Adrenal gland (tissue), 9 donors: ENCODE measurements at regions not wholly inside any gene's neighbourhood (a gene's known extent, or its start where the extent isn't known, plus 50 kb on each side); places are given as distances from the start of the nearest gene placed in this dataset.

Experiments used
- DNase-seq, 7 donors: peaks; one replicate each; pipeline ENCODE4 v3.0.0-alpha.2; 2019 to 2020
- H3K27ac ChIP-seq, 5 donors: fragments of 200-600 bp; sonication (generic) in 4 of 5; 1 replicate in 3 of 5; 2 replicates in 2 of 5; pipeline versions ENCODE4 v1.5.1 to v1.8.0; 2016 to 2020; ENCODE audit warnings: mild to moderate bottlenecking in 1 of 5
- H3K27me3 ChIP-seq: fragments of 200-600 bp; 2 replicates; pipeline ENCODE4 v1.8.0; 2021
- H3K36me3 ChIP-seq, 2 donors: fragments of 200-600 bp; replicated peaks in 1 of 2; 1 replicate in 1 of 2; 2 replicates in 1 of 2; pipeline versions ENCODE4 v1.5.1 to v1.8.0; 2018 to 2022
- H3K4me1 ChIP-seq, 2 donors: fragments of 200-600 bp; replicated peaks in 1 of 2; 1 replicate in 1 of 2; 2 replicates in 1 of 2; pipeline versions ENCODE4 v1.5.1 to v1.8.0; 2018 to 2021
- H3K4me3 ChIP-seq, 4 donors: fragments of 200-600 bp; sonication (generic) in 3 of 4; one replicate each; pipeline ENCODE4 v1.5.1; 2016 to 2018
- H3K9me3 ChIP-seq, 3 donors: fragments of 200-600 bp; sonication (generic) in 1 of 3; replicated peaks in 1 of 3; 1 replicate in 2 of 3; 2 replicates in 1 of 3; pipeline versions ENCODE4 v1.5.1 to v1.8.0; 2016 to 2021
- CTCF ChIP-seq, 6 experiments: fragments of 450-650 bp in 4 of 6; fragments of 200-600 bp in 2 of 6; sonication (generic) in 1 of 6; IDR thresholded peaks; 1 replicate in 5 of 6; 2 replicates in 1 of 6; pipeline versions ENCODE4 v1.5.1 to v1.8.0; 2016 to 2021; ENCODE audit warnings: antibody characterized with exemption in 6 of 6, mild to moderate bottlenecking in 2 of 6, moderate library complexity in 1 of 6
- POLR2A ChIP-seq, 2 donors: fragments of 450-650 bp; IDR thresholded peaks; one replicate each; pipeline ENCODE4 v1.6.1; 2017; ENCODE audit warnings: antibody characterized with exemption in 2 of 2, mild to moderate bottlenecking in 2 of 2, moderate library complexity in 1 of 2
- WGBS, 4 donors: extraction: QIAGEN DNeasy Blood & Tissue Kit in 2 of 4; methylation state at CpG; one replicate each; pipeline versions ENCODE4 v1.1.5 to v1.1.7; 2013 to 2017; 5-methylcytosine and 5-hydroxymethylcytosine counted together
- intact Hi-C, 2 donors: fragments of 100-400 bp; cut with DNase I; formaldehyde crosslinking; loops; one replicate each; pipeline versions ENCODE4 v1.14.1 to v1.15.0; 2022 to 2023
- donor health status: healthy with polysubstance abuse.
- donor health status: Bipolar disorder and iron deficiency.
- donor health status: DM: yes; HTN: yes; CAD: no.
- donor health status: DM: no; HTN: no; CAD: no.
- donor health status: DM: no; HTN: no; CAD: no.

- H3K4me1 ChIP-seq: no peaks in the 10 kb centered on the region
- no peak overlapping the region for H3K4me3 ChIP-seq
- H3K27me3 ChIP-seq: no peaks in the 10 kb centered on the region
- no peaks in the 10 kb centered on the region for H3K9me3 ChIP-seq
- H3K27ac ChIP-seq: no peak overlapping the region
- no peak for DNase-seq
- intact Hi-C loops: no loop called here
- TF ChIP-seq POLR2A (IDR thresholded peaks at IDR 0.05) (no peak), CTCF (IDR thresholded peaks at IDR 0.05) (no peak)
- 92 to 95% (median 94%) methylated on average over 2 of the region's 2 CpGs for WGBS, 4 donors
- no peaks in the 10 kb centered on the region for H3K36me3 ChIP-seq
Measured at GRCh38 chr12:92261692-92262091, 116.0 kb upstream of the BTG1 start.

- H3K27me3 ChIP-seq: no peaks in the 10 kb centered on the region
- H3K4me1 ChIP-seq: no peaks in the 10 kb centered on the region
- intact Hi-C loops: no loop called here
- H3K36me3 ChIP-seq: no peaks in the 10 kb centered on the region
- 95 to 98% (median 96%) methylated on average over 3 of the region's 3 CpGs for WGBS, 4 donors
- H3K9me3 ChIP-seq: no peaks in the 10 kb centered on the region
- H3K27ac ChIP-seq: no peak overlapping the region
- TF ChIP-seq POLR2A (IDR thresholded peaks at IDR 0.05): no peak
- no peak for TF ChIP-seq CTCF (IDR thresholded peaks at IDR 0.05)
- DNase-seq: no peak
- no peak overlapping the region for H3K4me3 ChIP-seq
Measured at GRCh38 chr12:92261071-92261470, 115.4 kb upstream of the BTG1 start.

- no peaks in the 10 kb centered on the region for H3K27me3 ChIP-seq
- no peak for DNase-seq
- 94 to 98% (median 96%) methylated on average over 2 of the region's 2 CpGs for WGBS, 4 donors
- TF ChIP-seq POLR2A (IDR thresholded peaks at IDR 0.05): no peak
- no peak for TF ChIP-seq CTCF (IDR thresholded peaks at IDR 0.05)
- no peak overlapping the region for H3K27ac ChIP-seq
- no peaks in the 10 kb centered on the region for H3K9me3 ChIP-seq
- no peaks in the 10 kb centered on the region for H3K36me3 ChIP-seq
- H3K4me3 ChIP-seq: no peak overlapping the region
- no peaks in the 10 kb centered on the region for H3K4me1 ChIP-seq
- intact Hi-C loops: no loop called here
Measured at GRCh38 chr12:92259696-92260251, 114.1 kb upstream of the BTG1 start.

- 74 to 90% (median 82%) methylated on average over 1 of the region's 1 CpG for WGBS, 4 donors
- intact Hi-C loops: no loop called here
- H3K27ac ChIP-seq: no peak overlapping the region
- no peaks in the 10 kb centered on the region for H3K27me3 ChIP-seq
- TF ChIP-seq POLR2A (IDR thresholded peaks at IDR 0.05): no peak
- no peak overlapping the region for H3K4me3 ChIP-seq
- DNase-seq: no peak
- H3K36me3 ChIP-seq: no peaks in the 10 kb centered on the region
- no peaks in the 10 kb centered on the region for H3K9me3 ChIP-seq
- no peaks in the 10 kb centered on the region for H3K4me1 ChIP-seq
Measured at GRCh38 chr12:92259291-92259690, 113.6 kb upstream of the BTG1 start.

- no peaks in the 10 kb centered on the region for H3K36me3 ChIP-seq
- no peaks in the 10 kb centered on the region for H3K4me1 ChIP-seq
- no peak for TF ChIP-seq POLR2A (IDR thresholded peaks at IDR 0.05)
- no peak for TF ChIP-seq CTCF (IDR thresholded peaks at IDR 0.05)
- no peaks in the 10 kb centered on the region for H3K27me3 ChIP-seq
- H3K27ac ChIP-seq: no peak overlapping the region
- intact Hi-C loops: no loop called here
- no peak for DNase-seq
- H3K9me3 ChIP-seq: no peaks in the 10 kb centered on the region
- no peak overlapping the region for H3K4me3 ChIP-seq
Measured at GRCh38 chr12:92257261-92257660, 111.6 kb upstream of the BTG1 start.
